ENCODE measurements at regions not wholly inside any gene's neighbourhood (a gene's known extent, or its start where the extent isn't known, plus 50 kb on each side); places are given as distances from the start of the nearest gene placed in this dataset.

DNA sequence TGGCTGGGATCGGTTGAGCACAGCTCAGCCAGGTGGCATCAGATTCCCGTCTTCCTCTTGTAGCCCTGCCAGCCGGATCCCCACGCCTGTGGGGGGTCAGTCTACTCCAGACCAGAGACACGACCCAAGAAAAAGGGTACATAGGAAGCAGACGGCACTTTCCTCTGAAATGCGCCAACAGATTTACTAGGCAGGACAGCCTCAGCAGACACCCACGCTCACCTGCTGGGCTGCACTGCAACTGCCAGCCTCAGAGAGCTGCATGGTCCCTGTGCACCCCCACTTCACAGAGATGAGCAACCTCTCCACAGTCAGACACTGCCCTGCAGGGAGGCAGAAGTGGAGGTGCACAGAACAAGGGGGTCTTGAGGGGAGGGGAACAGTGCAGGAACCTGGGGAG, 75.7 kb upstream of the OTOS start:
- Histone ChIP-seq H3K14ac (replicated peaks; ENCODE audit: low read depth, low read length) (no peak overlapping the region), H3K4me3 (ENCODE audit: insufficient read depth, low read depth, low read length) (no peak overlapping the region), H3K9me3 (ENCODE audit: control insufficient read depth, insufficient read depth, low read length) (no peaks in the 10 kb centered on the region), H2AFZ (replicated peaks; ENCODE audit: low read length, poor library complexity) (no peak overlapping the region), H3K9me1 (ENCODE audit: insufficient read depth, low read length) (no peaks in the 10 kb centered on the region), H3K18ac (ENCODE audit: low read depth, low read length) (no peak overlapping the region), H2AK9ac (replicated peaks; ENCODE audit: low read depth, low read length, poor library complexity) (no peak overlapping the region), H3K27me3 (ENCODE audit: control insufficient read depth, insufficient read depth, low read length) (peaks cover 16% of the 10 kb centered on the region; the same call in 1 of the 2 replicates), H2BK20ac (ENCODE audit: low read depth, low read length) (no peak overlapping the region), H3K4me2 (ENCODE audit: low read depth, low read length) (no peak overlapping the region), H2AK5ac (ENCODE audit: low read depth, low read length) (no peak overlapping the region), H4K5ac (ENCODE audit: low read depth, low read length) (no peak overlapping the region), H3K4me1 (ENCODE audit: control insufficient read depth, insufficient read depth, low read length) (peaks cover 2% of the 10 kb centered on the region), H4K91ac (ENCODE audit: insufficient read depth, low read depth, low read length) (no peak overlapping the region), H3K79me1 (ENCODE audit: low read depth in 1 of 2, low read length in 2 of 2) (no peaks in the 10 kb centered on the region), H3K4ac (ENCODE audit: low read depth, low read length) (no peak overlapping the region), H4K20me1 (ENCODE audit: insufficient read depth, low read length) (no peaks in the 10 kb centered on the region), H2BK5ac (ENCODE audit: low read depth, low read length, poor library complexity, severe bottlenecking) (no peak overlapping the region), H2BK120ac (ENCODE audit: low read depth, low read length) (no peak overlapping the region), H3K36me3 (ENCODE audit: control insufficient read depth, insufficient read depth, low read length) (no peaks in the 10 kb centered on the region), H3K27ac (ENCODE audit: insufficient read depth, low read length) (no peak overlapping the region), H4K8ac (ENCODE audit: low read depth in 2 of 2, low read length in 2 of 2) (no peak overlapping the region), H3K9ac (ENCODE audit: low read depth, low read length) (no peak overlapping the region), H2BK15ac (ENCODE audit: low read depth, low read length) (no peak overlapping the region), H3K56ac (ENCODE audit: extremely low read depth, insufficient read depth, low read length) (no peak overlapping the region), H3K23ac (ENCODE audit: low read depth, low read length) (no peak overlapping the region)
- WGBS, 2 experiments (ENCODE audit: extremely low coverage in 2 of 2, insufficient read length in 1 of 2) = no CpG with 5 or more reads among the region's 8 CpGs
- BruUV-seq (replicated peaks) = no TSS peak
- in situ Hi-C loops (cut with MboI; ENCODE audit: low sequenced_read_pairs) = no loop called here
- ChIA-PET CTCF (no interaction called here), POLR2A (ENCODE audit: unreplicated experiment) (no interaction called here)
- ATAC-seq (ENCODE audit: low read depth) = no peak
- DNase-seq = no peak
- intact Hi-C loops (cut with micrococcal nuclease) = no loop called here
- dilution Hi-C loops (cut with HindIII; ENCODE audit: low sequenced_read_pairs, unreplicated experiment) = no loop called here
- TF ChIP-seq SMC3 (IDR thresholded peaks at IDR 0.05; ENCODE audit: low read depth, low read length) = no peak
- TF ChIP-seq BHLHE40 (IDR thresholded peaks at IDR 0.05; ENCODE audit: low read depth, low read length) = no peak
- no peak for TF ChIP-seq RFX5 (IDR thresholded peaks at IDR 0.05; ENCODE audit: low read depth, low read length)
- TF ChIP-seq RAD21 (IDR thresholded peaks at IDR 0.05; ENCODE audit: low read length) = no peak
- no peak for TF ChIP-seq CEBPB (IDR thresholded peaks at IDR 0.05; ENCODE audit: low read depth, low read length)
- no peak for TF ChIP-seq MAFK (IDR thresholded peaks at IDR 0.05; ENCODE audit: low read depth, low read length)
- TF ChIP-seq MXI1 (IDR thresholded peaks at IDR 0.05; ENCODE audit: borderline replicate concordance, low read depth, low read length) = no peak
- TF ChIP-seq RCOR1 (IDR thresholded peaks at IDR 0.05; ENCODE audit: insufficient replicate concordance, low read length) = no peak

All from IMR-90 (cell line).